ENCODE measurements at regions not wholly inside any gene's neighbourhood (a gene's known extent, or its start where the extent isn't known, plus 50 kb on each side); places are given as distances from the start of the nearest gene placed in this dataset.

- no peak for DNase-seq (ENCODE audit: low spot score in 2 of 2)
- no peak for TF ChIP-seq POLR2A (IDR thresholded peaks at IDR 0.05)
- TF ChIP-seq CTCF (IDR thresholded peaks at IDR 0.05): no peak
- intact Hi-C loops (cut with DNase I; ENCODE audit: low total_unique reads): no loop called here
- H3K4me3 ChIP-seq (ENCODE audit: low read depth, poor library complexity, severe bottlenecking): no peak overlapping the region
Measured at GRCh38 chr5:158011422-158011821, 152.5 kb upstream of the CLINT1 start.

- DNase-seq (ENCODE audit: low spot score in 2 of 2): no peak
- TF ChIP-seq CTCF (IDR thresholded peaks at IDR 0.05): no peak
- no peak for TF ChIP-seq POLR2A (IDR thresholded peaks at IDR 0.05)
- no peak overlapping the region for H3K4me3 ChIP-seq (ENCODE audit: low read depth, poor library complexity, severe bottlenecking)
- WGBS, 2 donors: 64 to 75% methylated on average over 7 of the region's 7 CpGs
- intact Hi-C loops (cut with DNase I; ENCODE audit: low total_unique reads): no loop called here
Measured at GRCh38 chr5:158010831-158011230, 151.9 kb upstream of the CLINT1 start.

- H3K4me3 ChIP-seq (ENCODE audit: low read depth, poor library complexity, severe bottlenecking): no peak overlapping the region
- no peak for DNase-seq (ENCODE audit: low spot score in 2 of 2)
- no peak for TF ChIP-seq CTCF (IDR thresholded peaks at IDR 0.05)
- 49 to 55% methylated on average over 3 of the region's 3 CpGs for WGBS, 2 donors
- intact Hi-C loops (cut with DNase I; ENCODE audit: low total_unique reads): no loop called here
Measured at GRCh38 chr5:158007336-158007735, 148.4 kb upstream of the CLINT1 start.

- TF ChIP-seq POLR2A (IDR thresholded peaks at IDR 0.05) (no peak), CTCF (IDR thresholded peaks at IDR 0.05) (no peak)
- no peak for DNase-seq (ENCODE audit: low spot score in 2 of 2)
- no peak overlapping the region for H3K4me3 ChIP-seq (ENCODE audit: low read depth, poor library complexity, severe bottlenecking)
- WGBS, 2 donors: 81 to 83% methylated on average over 2 of the region's 2 CpGs
- intact Hi-C loops (cut with DNase I; ENCODE audit: low total_unique reads): no loop called here
Measured at GRCh38 chr5:157999696-158000095, 140.8 kb upstream of the CLINT1 start.

GRCh38 chr5:157997991-157998504 is 139.1 kb upstream of the CLINT1 start:
- WGBS, 2 donors: 82 to 87% methylated on average over 8 of the region's 8 CpGs
- H3K4me3 ChIP-seq (ENCODE audit: low read depth, poor library complexity, severe bottlenecking): no peak overlapping the region

More at GRCh38 chr5:157997991-157998504, 139.1 kb upstream of the CLINT1 start:
- DNase-seq (ENCODE audit: low spot score in 2 of 2): no peak
- TF ChIP-seq POLR2A (IDR thresholded peaks at IDR 0.05) (no peak), CTCF (IDR thresholded peaks at IDR 0.05) (no peak)
- intact Hi-C loops (cut with DNase I; ENCODE audit: low total_unique reads): no loop called here

Measured in lower leg skin (tissue), 4 donors.